ENCODE measurements at regions not wholly inside any gene's neighbourhood (a gene's known extent, or its start where the extent isn't known, plus 50 kb on each side); places are given as distances from the start of the nearest gene placed in this dataset.

- Histone ChIP-seq H3K79me1 (ENCODE audit: insufficient read depth, low read depth, low read length, poor library complexity, severe bottlenecking) (no peaks in the 10 kb centered on the region), H3K9me3 (ENCODE audit: control insufficient read depth, low read depth, low read length) (no peaks in the 10 kb centered on the region), H3K14ac (ENCODE audit: insufficient read depth, low read length) (no peak overlapping the region), H2BK20ac (ENCODE audit: low read depth, low read length, poor library complexity, severe bottlenecking) (no peak overlapping the region), H2BK12ac (ENCODE audit: insufficient read length, low read depth, low read length) (no peak overlapping the region), H3K4me2 (ENCODE audit: insufficient read depth, insufficient read length, low read length) (no peak overlapping the region), H3K23ac (ENCODE audit: insufficient read length, low read depth, low read length) (no peak overlapping the region), H4K5ac (ENCODE audit: insufficient read length, low read depth, low read length) (no peak overlapping the region), H2BK120ac (ENCODE audit: low read depth, low read length, poor library complexity, severe bottlenecking) (no peak overlapping the region), H2AK5ac (ENCODE audit: insufficient read length, low read length) (no peak overlapping the region), H2BK15ac (ENCODE audit: low read depth, low read length) (no peak overlapping the region), H3K56ac (ENCODE audit: insufficient read length, low read depth, low read length) (no peak overlapping the region), H2AFZ (ENCODE audit: low read length) (no peak overlapping the region), H3T11ph (ENCODE audit: low read length) (no peak overlapping the region), H3K27ac (ENCODE audit: insufficient read length, low read depth, low read length) (no peak overlapping the region), H4K8ac (replicated peaks; ENCODE audit: insufficient read length, low read depth, low read length) (no peak overlapping the region), H4K20me1 (ENCODE audit: control insufficient read depth, insufficient read depth, insufficient read length) (no peaks in the 10 kb centered on the region), H4K91ac (ENCODE audit: insufficient read length, low read depth, low read length) (no peak overlapping the region), H3K9ac (ENCODE audit: extremely low read depth, insufficient read length, low read length) (no peak overlapping the region), H3K27me3 (ENCODE audit: insufficient read depth, low read length) (no peaks in the 10 kb centered on the region), H3K4me1 (ENCODE audit: insufficient read depth, low read length) (no peaks in the 10 kb centered on the region), H3K18ac (ENCODE audit: insufficient read length, low read depth, low read length) (no peak overlapping the region), H2BK5ac (ENCODE audit: insufficient read length, low read length) (no peak overlapping the region), H3K23me2 (ENCODE audit: insufficient read length, low read depth, low read length, poor library complexity, severe bottlenecking) (no peaks in the 10 kb centered on the region), H3K4ac (ENCODE audit: low read depth, low read length) (no peak overlapping the region), H3K79me2 (ENCODE audit: insufficient read depth, low read length) (no peaks in the 10 kb centered on the region)
- Mint-ChIP-seq H3K4me1 (no peaks in the 10 kb centered on the region), H3K27me3 (ENCODE audit: low read depth) (peaks cover 43% of the 10 kb centered on the region), H3K36me3 (ENCODE audit: insufficient read depth in 1 of 3, low read depth in 3 of 3) (no peaks in the 10 kb centered on the region; a peak in 2 of 7 replicates), H3K9me3 (no peaks in the 10 kb centered on the region; a peak in 3 of 5 replicates), H3K4me3 (no peak overlapping the region), H3K27ac (no peak overlapping the region)
- no peak for TF ChIP-seq CTCF (conservative IDR thresholded peaks at IDR 0.05)
- no peak for DNase-seq
- no CpG with 5 or more reads among the region's 15 CpGs for WGBS (ENCODE audit: extremely low coverage, insufficient read length, low lambda C conversion rate)
These were observed 141.2 kb downstream of the TEX29 start for GRCh38 chr13:111461445-111462149.
